K562 (cell line): ENCODE measurements at regions not wholly inside any gene's neighbourhood (a gene's known extent, or its start where the extent isn't known, plus 50 kb on each side); places are given as distances from the start of the nearest gene placed in this dataset.
A peak's percentile ranks its signal among the peaks of the same experiment; 100 is the strongest.

Experiments used
- ATAC-seq: fragments of 200-7000 bp; cut with Tn5 transposase; 3 replicates; pipeline ENCODE4 v1.9.1; 2020; ENCODE audit warnings: moderate library complexity
- BruUV-seq: library from RNA; stranded (reverse); fragments of 400-500 nt; replicated peaks from 2 replicates; lab custom pipeline; 2021; lab: Mats Ljungman, UMichigan
- CTCF ChIA-PET: fragments of 300-600 bp; formaldehyde crosslinking; extraction: SDS; loops from one replicate; lab custom pipeline; 2021; ENCODE audit warnings: low intra/inter-chr PET ratio; lab: Yijun Ruan, JAX
- POLR2A ChIA-PET: fragments of 300-600, 350-650 bp; sonication (Branson Sonifier 250); formaldehyde crosslinking; extraction: SDS; loops from one replicate; lab custom pipeline; 2021; ENCODE audit warnings: antibody characterized with exemption, inconsistent platforms; lab: Yijun Ruan, JAX
- DNase-seq, 4 experiments: peaks; one replicate each; pipeline versions ENCODE4 v3.0.0 to v3.0.0-alpha.2; 2011 to 2018; ENCODE audit warnings: low spot score in 3 of 4, mixed read lengths in 3 of 4; ENCODE audit errors: extremely low read depth in 1 of 4
- FAIRE-seq: peaks from 2 replicates; lab custom pipeline; 2011; peaks lifted over from hg19 to GRCh38; lab: Jason Lieb, UNC
- H2AFZ ChIP-seq: 2 replicates; pipeline ENCODE4 v1.6.0; 2011; ENCODE audit warnings: low read depth, low read length, control low read depth, inconsistent platforms
- H3K27ac ChIP-seq: fragments of 200-600 bp; 3 replicates; pipeline ENCODE4 v1.8.0; 2011; ENCODE audit warnings: low read depth, mild to moderate bottlenecking, control low read depth, inconsistent platforms, low read length, moderate library complexity, mixed read lengths; ENCODE audit errors: extremely low read depth
- H3K27me3 ChIP-seq, 2 experiments: fragments of 300-600 bp in 1 of 2; 2 replicates in 1 of 2; 3 replicates in 1 of 2; pipeline versions ENCODE4 v1.6.0 to v1.8.0; 2011; ENCODE audit warnings: inconsistent platforms in 2 of 2, low read length in 2 of 2, mild to moderate bottlenecking in 1 of 2, mixed read lengths in 1 of 2, moderate library complexity in 1 of 2; ENCODE audit not compliant: control insufficient read depth in 2 of 2, insufficient read depth in 2 of 2
- H3K36me3 ChIP-seq: fragments of 300-600 bp; 3 replicates; pipeline ENCODE4 v1.8.0; 2011; ENCODE audit warnings: mild to moderate bottlenecking, low read length, inconsistent platforms; ENCODE audit not compliant: control insufficient read depth, insufficient read depth
- H3K4me1 ChIP-seq, 2 experiments: fragments of 200-600 bp in 1 of 2; replicated peaks in 1 of 2; 2 replicates in 1 of 2; 3 replicates in 1 of 2; pipeline versions ENCODE4 v1.5.1 to v1.8.0; 2011; ENCODE audit warnings: inconsistent platforms in 2 of 2, low read length in 2 of 2, mild to moderate bottlenecking in 1 of 2, mixed read lengths in 1 of 2, moderate library complexity in 1 of 2; ENCODE audit not compliant: control insufficient read depth in 2 of 2, insufficient read depth in 2 of 2
- H3K4me2 ChIP-seq: 2 replicates; pipeline ENCODE4 v1.6.1; 2011; ENCODE audit warnings: low read length, control low read depth, inconsistent platforms, mixed read lengths; ENCODE audit not compliant: insufficient read depth
- H3K4me3 ChIP-seq: fragments of 200-600 bp; sonication (generic), shearing (Covaris generic); 2 replicates; pipeline ENCODE4 v1.5.1; 2016; ENCODE audit warnings: control low read depth, inconsistent platforms
- H3K79me2 ChIP-seq: fragments of 200-600 bp; 3 replicates; pipeline ENCODE4 v1.8.0; 2011; ENCODE audit warnings: low read length, inconsistent platforms; ENCODE audit not compliant: control insufficient read depth, insufficient read depth
- H3K9ac ChIP-seq, 2 experiments: 2 replicates each; pipeline versions ENCODE4 v1.6.0 to v1.6.1; 2011; ENCODE audit warnings: low read depth in 2 of 2, low read length in 2 of 2, control low read depth in 1 of 2, inconsistent platforms in 1 of 2, mild to moderate bottlenecking in 1 of 2, mixed read lengths in 1 of 2; ENCODE audit not compliant: insufficient read depth in 1 of 2
- H3K9me1 ChIP-seq: one replicate; pipeline ENCODE4 v1.6.0; 2011; ENCODE audit warnings: inconsistent platforms, mild to moderate bottlenecking, low read length, moderate library complexity; ENCODE audit not compliant: control insufficient read depth, insufficient read depth
- H3K9me3 ChIP-seq: replicated peaks from 2 replicates; pipeline ENCODE4 v1.5.1; 2011; ENCODE audit warnings: low read depth, low read length, inconsistent platforms; ENCODE audit not compliant: control insufficient read depth, insufficient read depth
- H4K20me1 ChIP-seq: replicated peaks from 2 replicates; pipeline ENCODE4 v1.6.1; 2011; ENCODE audit warnings: low read length, inconsistent platforms, mixed read lengths; ENCODE audit not compliant: control insufficient read depth, insufficient read depth
- ARID1B ChIP-seq: fragments of 450-650 bp; IDR thresholded peaks from 2 replicates; pipeline ENCODE4 v1.6.1; 2016; ENCODE audit warnings: antibody characterized with exemption, mild to moderate bottlenecking, inconsistent platforms
- EGR1 ChIP-seq: fragments of 450-650 bp; conservative IDR thresholded peaks from 2 replicates; pipeline ENCODE4 v1.6.1; 2017; ENCODE audit warnings: mild to moderate bottlenecking
- EWSR1 ChIP-seq: fragments of 450-650 bp; IDR thresholded peaks from 2 replicates; pipeline ENCODE4 v1.6.1; 2018; ENCODE audit warnings: borderline replicate concordance, mild to moderate bottlenecking, low read depth, moderate library complexity; ENCODE audit not compliant: partially characterized antibody
- HMBOX1 ChIP-seq: sonication (generic); IDR thresholded peaks from 2 replicates; pipeline ENCODE4 v1.6.1; 2016
- KLF6 ChIP-seq: fragments of 250-450 bp; sonication (Bioruptor Pico); IDR thresholded peaks from 2 replicates; pipeline ENCODE4 v1.4.0; 2020; ENCODE audit warnings: mild to moderate bottlenecking, moderate library complexity, borderline replicate concordance
- MCM7 ChIP-seq, 2 experiments: fragments of 450-650 bp; IDR thresholded peaks; 2 replicates each; pipeline ENCODE4 v1.6.1; 2016 to 2018
- MECOM ChIP-seq: fragments of 250-450 bp; sonication (Bioruptor Pico); IDR thresholded peaks from 2 replicates; pipeline ENCODE4 v1.8.0; 2022; ENCODE audit warnings: inconsistent platforms
- MIER1 ChIP-seq: fragments of 450-650 bp; IDR thresholded peaks from 2 replicates; pipeline ENCODE4 v1.6.1; 2016; ENCODE audit warnings: antibody characterized with exemption, mild to moderate bottlenecking, low read depth
- NFE2L1 ChIP-seq: fragments of 450-650 bp; IDR thresholded peaks from 2 replicates; pipeline ENCODE4 v1.6.1; 2016; ENCODE audit warnings: missing genetic modification characterization, low read depth, mild to moderate bottlenecking, missing compliant biosample characterization, moderate library complexity, borderline replicate concordance
- NFXL1 ChIP-seq: fragments of 450-650 bp; formaldehyde crosslinking; IDR thresholded peaks from 2 replicates; pipeline ENCODE4 v1.4.0; 2021; ENCODE audit warnings: mild to moderate bottlenecking
- NUFIP1 ChIP-seq: fragments of 450-650 bp; IDR thresholded peaks from 2 replicates; pipeline ENCODE4 v1.6.1; 2018; ENCODE audit not compliant: partially characterized antibody
- RCOR1 ChIP-seq, 2 experiments: IDR thresholded peaks; 2 replicates each; pipeline ENCODE4 v1.6.1; 2012; ENCODE audit warnings: low read depth in 2 of 2, low read length in 2 of 2, borderline replicate concordance in 1 of 2, improper control_type of control experiment in 1 of 2
- RERE ChIP-seq: sonication (generic); formaldehyde crosslinking; IDR thresholded peaks from 2 replicates; pipeline ENCODE4 v1.8.0; 2023; ENCODE audit warnings: missing genetic modification reagents, mild to moderate bottlenecking, borderline replicate concordance
- SNAPC5 ChIP-seq: fragments of 250-450 bp; sonication (Bioruptor Pico); IDR thresholded peaks from 2 replicates; pipeline ENCODE4 v1.8.0; 2021; ENCODE audit warnings: moderate library complexity, mild to moderate bottlenecking, inconsistent platforms
- SNRNP70 ChIP-seq: fragments of 200-400 bp; formaldehyde crosslinking; optimal IDR thresholded peaks from 2 replicates; pipeline ENCODE3; 2017; ENCODE audit warnings: low read depth, low read length
- YY1 ChIP-seq, 3 experiments: IDR thresholded peaks; 2 replicates each; pipeline ENCODE4 v1.6.1; 2011; ENCODE audit warnings: low read length in 2 of 3, mild to moderate bottlenecking in 2 of 3, moderate library complexity in 2 of 3, borderline replicate concordance in 1 of 3, control low read depth in 1 of 3, low read depth in 1 of 3; ENCODE audit not compliant: insufficient read depth in 3 of 3, insufficient replicate concordance in 2 of 3, control insufficient read depth in 1 of 3, insufficient read length in 1 of 3; ENCODE audit errors: extremely low read depth in 1 of 3
- ZC3H11A ChIP-seq: IDR thresholded peaks from 2 replicates; pipeline ENCODE4 v1.6.1; 2012; ENCODE audit warnings: low read depth, low read length, improper control_type of control experiment
- ZNF217 ChIP-seq: sonication (generic); formaldehyde crosslinking; IDR thresholded peaks from 2 replicates; pipeline ENCODE4 v1.8.0; 2022; ENCODE audit warnings: mild to moderate bottlenecking, missing genetic modification reagents
- ZNF717 ChIP-seq: fragments of 250-450 bp; sonication (Bioruptor Pico); IDR thresholded peaks from 2 replicates; pipeline ENCODE4 v1.5.0; 2021
- WGBS: fragments of 100-300 bp; shearing (Covaris generic); methylation state at CpG from one replicate; pipeline ENCODE4 v1.1.6; 2016; ENCODE audit warnings: low coverage, mixed read lengths; ENCODE audit not compliant: insufficient coverage; ENCODE audit errors: missing lambda C conversion rate; 5-methylcytosine and 5-hydroxymethylcytosine counted together
- in situ Hi-C: fragments of 300-500 bp; cut with MboI; formaldehyde crosslinking; loops from 4 replicates; pipeline ENCODE4 v1.15.0; 2018; ENCODE audit warnings: inconsistent platforms, mixed read lengths
- intact Hi-C: fragments of 100-400 bp; cut with micrococcal nuclease; formaldehyde crosslinking; loops from 2 replicates; pipeline ENCODE4 v1.14.2; 2022

- WGBS: 0% methylated on average over 3 of the region's 4 CpGs
- no peaks in the 10 kb centered on the region for H3K9me1 ChIP-seq
- no peaks in the 10 kb centered on the region for H3K9me3 ChIP-seq
- TF ChIP-seq SNAPC5 (CRISPR knock-in tag) (no peak), MIER1 (no peak), RCOR1 (IDR thresholded peaks at IDR 0.05; ENCODE audit: borderline replicate concordance in 1 of 2, low read depth in 2 of 2, low read length in 2 of 2) (no peak), YY1 (IDR thresholded peaks at IDR 0.05; ENCODE audit: borderline replicate concordance in 1 of 3, control insufficient read depth in 1 of 3, extremely low read depth in 1 of 3, insufficient read depth in 3 of 3, insufficient read length in 1 of 3, insufficient replicate concordance in 2 of 3, low read depth in 1 of 3, low read length in 2 of 3) (no peak), EWSR1 (no peak), NFXL1 (no peak), NUFIP1 (no peak), EGR1 (no peak), MCM7 (IDR thresholded peaks at IDR 0.05) (no peak), MECOM (no peak), ZNF717 (CRISPR knock-in tag) (no peak), ZC3H11A (no peak), ZNF217 (no peak), KLF6 (CRISPR knock-in tag) (no peak), ARID1B (no peak), HMBOX1 (no peak), SNRNP70 (no peak), NFE2L1 (tag) (no peak), RERE (CRISPR knock-in tag) (no peak)
- no peaks in the 10 kb centered on the region for H3K27me3 ChIP-seq
- H3K36me3 ChIP-seq: no peaks in the 10 kb centered on the region
- no peak for FAIRE-seq
- no TSS peak for BruUV-seq
- H3K4me3 ChIP-seq: no peak overlapping the region
- ChIA-PET POLR2A (no interaction called here), CTCF (no interaction called here)
- ATAC-seq: no peak
- in situ Hi-C loops: no loop called here
- H3K9ac ChIP-seq: no peak overlapping the region
- H4K20me1 ChIP-seq: no peaks in the 10 kb centered on the region
- no peak overlapping the region for H3K27ac ChIP-seq
- no peaks in the 10 kb centered on the region for H3K79me2 ChIP-seq
- DNase-seq: peak in 1 of 4 experiments; percentile 1
- H2AFZ ChIP-seq: no peak overlapping the region
- no peaks in the 10 kb centered on the region for H3K4me1 ChIP-seq
- intact Hi-C loops: no loop called here
- no peak overlapping the region for H3K4me2 ChIP-seq
Observed at GRCh38 chr4:161256716-161257115, 907.1 kb downstream of the FSTL5 start.
